HCT116 (cell line): ENCODE measurements at regions not wholly inside any gene's neighbourhood (a gene's known extent, or its start where the extent isn't known, plus 50 kb on each side); places are given as distances from the start of the nearest gene placed in this dataset.

ENCODE experiments used
- ATAC-seq: fragments of 200-7000 bp; cut with Tn5 transposase; 2 replicates; pipeline ENCODE4 v1.9.1; 2020; ENCODE audit warnings: mild to moderate bottlenecking, moderate library complexity
- BruUV-seq: library from RNA; stranded (reverse); fragments of 400-500 nt; replicated peaks from 2 replicates; lab custom pipeline; 2021; lab: Mats Ljungman, UMichigan
- CTCF ChIA-PET: fragments of 300-600 bp; sonication (Branson Sonifier 250); formaldehyde crosslinking; loops from one replicate; lab custom pipeline; 2021; ENCODE audit warnings: antibody characterized with exemption; lab: Charles Lee
- POLR2A ChIA-PET: fragments of 300-600, 350-600 bp; sonication (Branson Sonifier 250); formaldehyde crosslinking; loops from one replicate; lab custom pipeline; 2021; ENCODE audit warnings: antibody characterized with exemption; lab: Charles Lee
- RAD21 ChIA-PET, 2 experiments: fragments of 300-600 bp; sonication (Branson Sonifier 250); formaldehyde crosslinking; loops; one replicate each; lab custom pipeline; 2023; ENCODE audit warnings: low total read pairs in 2 of 2; ENCODE audit not compliant: uncharacterized antibody in 2 of 2, unreplicated experiment in 2 of 2, low non-redundant PET in 1 of 2; lab: Charles Lee
- DNase-seq: peaks from one replicate; pipeline ENCODE4 v3.0.0-alpha.2; 2010; ENCODE audit warnings: low read depth, low spot score
- H2AFZ ChIP-seq: fragments of 200-600 bp; shearing (Covaris generic), sonication (generic); 2 replicates; pipeline ENCODE4 v1.6.1; 2017; ENCODE audit warnings: low read depth, mixed run types, mixed read lengths, antibody characterized with exemption, low read length; ENCODE audit not compliant: poor library complexity, severe bottlenecking
- H3K27ac ChIP-seq: 2 replicates; pipeline ENCODE4 v1.5.1; 2012; ENCODE audit warnings: low read depth, low read length
- H3K27me3 ChIP-seq: fragments of 200-600 bp; sonication (generic); 2 replicates; pipeline ENCODE4 v1.6.1; 2016; ENCODE audit warnings: mixed run types, low read length, mixed read lengths; ENCODE audit not compliant: insufficient read depth
- H3K36me3 ChIP-seq, 2 experiments: fragments of 200-500 bp in 1 of 2; fragments of 200-600 bp in 1 of 2; sonication (Bioruptor generic) in 1 of 2; sonication (generic) in 1 of 2; 2 replicates each; pipeline versions ENCODE4 v1.5.1 to v1.6.1; 2014 to 2016; ENCODE audit warnings: low read length in 2 of 2, inconsistent platforms in 1 of 2, mixed read lengths in 1 of 2, mixed run types in 1 of 2; ENCODE audit not compliant: insufficient read depth in 2 of 2, control insufficient read depth in 1 of 2
- H3K4me1 ChIP-seq, 2 experiments: fragments of 200-600 bp in 1 of 2; sonication (generic) in 1 of 2; 2 replicates each; pipeline versions ENCODE4 v1.5.1 to v1.6.1; 2012 to 2017; ENCODE audit warnings: low read length in 2 of 2, inconsistent platforms in 1 of 2, mild to moderate bottlenecking in 1 of 2, mixed read lengths in 1 of 2, mixed run types in 1 of 2, moderate library complexity in 1 of 2; ENCODE audit not compliant: insufficient read depth in 2 of 2, control insufficient read depth in 1 of 2
- H3K4me2 ChIP-seq: fragments of 200-600 bp; sonication (generic); 2 replicates; pipeline ENCODE4 v1.6.1; 2017; ENCODE audit warnings: mixed run types, low read length, mixed read lengths
- H3K4me3 ChIP-seq, 2 experiments: fragments of 200-600 bp in 1 of 2; sonication (generic) in 1 of 2; replicated peaks in 1 of 2; 2 replicates each; pipeline ENCODE4 v1.5.1; 2011 to 2016; ENCODE audit warnings: low read length in 2 of 2, control low read depth in 1 of 2, low read depth in 1 of 2, mild to moderate bottlenecking in 1 of 2, mixed read lengths in 1 of 2, mixed run types in 1 of 2
- H3K79me2 ChIP-seq: fragments of 200-600 bp; sonication (generic); 2 replicates; pipeline ENCODE4 v1.6.1; 2017; ENCODE audit warnings: mild to moderate bottlenecking, mixed run types, low read length, moderate library complexity, mixed read lengths; ENCODE audit not compliant: insufficient read depth
- H3K9ac ChIP-seq: fragments of 200-600 bp; sonication (generic); 2 replicates; pipeline ENCODE4 v1.6.1; 2016; ENCODE audit warnings: low read length, mixed read lengths
- H3K9me2 ChIP-seq: fragments of 200-600 bp; sonication (generic), shearing (Covaris generic); 2 replicates; pipeline ENCODE4 v1.6.1; 2017; ENCODE audit warnings: mixed run types, mild to moderate bottlenecking, moderate library complexity; ENCODE audit not compliant: insufficient read depth
- H3K9me3 ChIP-seq, 2 experiments: fragments of 200-500 bp in 1 of 2; fragments of 200-600 bp in 1 of 2; sonication (Bioruptor generic) in 1 of 2; sonication (generic) in 1 of 2; 2 replicates each; pipeline ENCODE4 v1.6.1; 2014 to 2017; ENCODE audit warnings: low read length in 2 of 2, mixed read lengths in 2 of 2, inconsistent platforms in 1 of 2, low read depth in 1 of 2, mild to moderate bottlenecking in 1 of 2, mixed run types in 1 of 2, moderate library complexity in 1 of 2; ENCODE audit not compliant: control insufficient read depth in 1 of 2, insufficient read depth in 1 of 2
- H4K20me1 ChIP-seq: fragments of 200-600 bp; sonication (generic), shearing (Covaris generic); 2 replicates; pipeline ENCODE4 v1.6.1; 2017; ENCODE audit warnings: mixed run types, mild to moderate bottlenecking, moderate library complexity; ENCODE audit not compliant: insufficient read depth
- CBX3 ChIP-seq: IDR thresholded peaks from 2 replicates; pipeline ENCODE4 v1.6.1; 2012; ENCODE audit warnings: low read depth
- EGR1 ChIP-seq: IDR thresholded peaks from 2 replicates; pipeline ENCODE4 v1.6.1; 2012; ENCODE audit warnings: low read depth
- ELF1 ChIP-seq: IDR thresholded peaks from 2 replicates; pipeline ENCODE4 v1.6.1; 2012; ENCODE audit warnings: low read depth, borderline replicate concordance
- EZH2 ChIP-seq: fragments of 200-600 bp; sonication (generic); IDR thresholded peaks from 2 replicates; pipeline ENCODE4 v1.6.1; 2017; ENCODE audit warnings: antibody characterized with exemption, mixed run types
- EZH2phosphoT487 ChIP-seq: fragments of 200-600 bp; IDR thresholded peaks from 2 replicates; pipeline ENCODE4 v1.6.1; 2018; ENCODE audit warnings: antibody characterized with exemption, borderline replicate concordance
- FOSL1 ChIP-seq: IDR thresholded peaks from 2 replicates; pipeline ENCODE4 v1.6.1; 2012; ENCODE audit warnings: low read depth
- JUND ChIP-seq: IDR thresholded peaks from 2 replicates; pipeline ENCODE4 v1.6.1; 2012
- MAX ChIP-seq: IDR thresholded peaks from 2 replicates; pipeline ENCODE4 v1.6.1; 2012
- POLR2A ChIP-seq: IDR thresholded peaks from 2 replicates; pipeline ENCODE4 v1.7.0; 2011; ENCODE audit warnings: borderline replicate concordance; ENCODE audit not compliant: insufficient read depth, insufficient read length; ENCODE audit errors: extremely low read depth
- RAD21 ChIP-seq: IDR thresholded peaks from 2 replicates; pipeline ENCODE4 v1.6.1; 2012; ENCODE audit warnings: low read depth, mild to moderate bottlenecking
- REST ChIP-seq: IDR thresholded peaks from 2 replicates; pipeline ENCODE4 v1.6.1; 2012; ENCODE audit warnings: low read depth
- SP1 ChIP-seq: IDR thresholded peaks from 2 replicates; pipeline ENCODE4 v1.6.1; 2012; ENCODE audit warnings: low read depth
- TCF7L2 ChIP-seq: IDR thresholded peaks from 2 replicates; pipeline ENCODE4 v1.7.0; 2011; ENCODE audit warnings: borderline replicate concordance, inconsistent platforms; ENCODE audit not compliant: insufficient read depth, insufficient read length; ENCODE audit errors: extremely low read depth
- YY1 ChIP-seq: IDR thresholded peaks from 2 replicates; pipeline ENCODE4 v1.6.1; 2011; ENCODE audit warnings: low read length, low read depth, moderate library complexity, mild to moderate bottlenecking; ENCODE audit not compliant: insufficient replicate concordance; ENCODE audit errors: extremely low read depth
- ZBTB33 ChIP-seq: IDR thresholded peaks from 2 replicates; pipeline ENCODE4 v1.6.1; 2011; ENCODE audit warnings: mild to moderate bottlenecking, low read length, moderate library complexity; ENCODE audit not compliant: insufficient replicate concordance; ENCODE audit errors: extremely low read depth
- ZFX ChIP-seq: fragments of 450-650 bp; IDR thresholded peaks from 2 replicates; pipeline ENCODE4 v1.6.1; 2017
- ZNF274 ChIP-seq: fragments of 200-500 bp; sonication (Bioruptor generic); IDR thresholded peaks from 2 replicates; pipeline ENCODE4 v1.6.1; 2014; ENCODE audit warnings: mild to moderate bottlenecking, low read depth, low read length, inconsistent platforms
- intact Hi-C: fragments of 100-400 bp; cut with micrococcal nuclease; formaldehyde crosslinking; loops from 2 replicates; pipeline ENCODE4 v1.10.0; 2022

DNA sequence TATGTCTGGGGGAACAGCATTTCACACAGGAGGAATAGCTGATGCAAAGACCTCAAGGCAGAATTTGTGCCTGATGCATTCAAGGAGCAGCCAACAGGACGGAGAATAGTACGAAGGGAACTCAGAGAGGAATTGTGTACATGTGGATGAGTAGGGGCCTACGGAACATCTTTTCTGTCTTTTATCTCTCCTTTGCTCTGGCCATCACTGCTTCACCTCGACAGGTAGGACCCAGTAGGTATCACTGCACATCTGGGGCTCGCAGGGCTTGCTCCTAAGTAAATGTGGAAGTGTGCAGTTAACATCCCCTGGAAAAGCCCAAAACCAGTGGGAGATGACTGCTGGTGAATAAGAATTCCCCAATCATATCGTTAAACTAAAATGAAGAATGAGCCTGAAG, 56.4 kb upstream of the POU1F1 start:
- intact Hi-C loops: no loop called here
- Histone ChIP-seq H3K9ac (no peak overlapping the region), H3K27ac (peak overlapping the region; percentile 61), H3K4me3 (peak overlapping the region in 1 of 2 experiments; percentile 27; a peak in 2 of 4 replicates), H3K27me3 (no peaks in the 10 kb centered on the region), H3K4me1 (peaks cover 24 to 32% of the 10 kb centered on the region in 2 experiments), H3K4me2 (peak overlapping the region; percentile 70), H3K79me2 (no peaks in the 10 kb centered on the region), H3K36me3 (no peaks in the 10 kb centered on the region), H4K20me1 (no peaks in the 10 kb centered on the region), H3K9me3 (no peaks in the 10 kb centered on the region), H3K9me2 (no peaks in the 10 kb centered on the region), H2AFZ (peak overlapping the region; percentile 84)
- DNase-seq (no peak), ATAC-seq (peak; percentile 38)
- ChIA-PET CTCF (interaction anchor here (1.0 to 2.0 kb wide), 2 partner anchors 18 to 672 kb away, joined by 3 to 9 read pairs; no protein-coding TSS in a partner anchor), RAD21 (no interaction called here), POLR2A (no interaction called here)
- TF ChIP-seq ZBTB33: no peak
- no peak for TF ChIP-seq SP1
- no peak for TF ChIP-seq YY1
- no peak for TF ChIP-seq ZNF274
- TF ChIP-seq ELF1: no peak
- BruUV-seq: no TSS peak

- ATAC-seq: no peak
- H3K36me3 ChIP-seq: no peaks in the 10 kb centered on the region
- peaks cover 14 to 19% of the 10 kb centered on the region in 2 experiments for H3K4me1 ChIP-seq
- no peaks in the 10 kb centered on the region for H4K20me1 ChIP-seq
- H3K4me2 ChIP-seq: no peak overlapping the region
- H3K27me3 ChIP-seq: no peaks in the 10 kb centered on the region
- no peak for DNase-seq
- POLR2A ChIA-PET: no interaction called here
- CTCF ChIA-PET: no interaction called here
- H2AFZ ChIP-seq: no peak overlapping the region
- H3K9me2 ChIP-seq: no peaks in the 10 kb centered on the region
- intact Hi-C loops: no loop called here
- H3K9me3 ChIP-seq: no peaks in the 10 kb centered on the region; a peak in 1 of 4 replicates
- H3K27ac ChIP-seq: no peak overlapping the region
- H3K9ac ChIP-seq: no peak overlapping the region
- H3K4me3 ChIP-seq: no peak overlapping the region
- RAD21 ChIA-PET: no interaction called here
- no peaks in the 10 kb centered on the region for H3K79me2 ChIP-seq
- no TSS peak for BruUV-seq
- TF ChIP-seq EZH2phosphoT487 (no peak), EGR1 (no peak), RAD21 (no peak), CBX3 (no peak), MAX (no peak), POLR2A (no peak), FOSL1 (no peak), ZFX (no peak), JUND (no peak), EZH2 (no peak), REST (no peak), TCF7L2 (no peak)
These were observed 52.7 kb upstream of the POU1F1 start for GRCh38 chr3:87329065-87329464.
